Omental fat pad (tissue), 3 donors: ENCODE measurements at regions not wholly inside any gene's neighbourhood (a gene's known extent, or its start where the extent isn't known, plus 50 kb on each side); places are given as distances from the start of the nearest gene placed in this dataset.
"Not testable (repeated sequence)": the region's sequence is repeated elsewhere in the genome, so short reads cannot be mapped to it uniquely, and the experiment has no call there.

Experiments
- ATAC-seq: fragments of 150-250 bp; one replicate; pipeline ENCODE4 v1.9.1; 2016; ENCODE audit warnings: mild to moderate bottlenecking, moderate library complexity; ENCODE audit not compliant: low FRiP score
- DNase-seq: peaks from one replicate; pipeline ENCODE4 v3.0.0-alpha.2; 2019; ENCODE audit warnings: low spot score
- TF ChIP-seq, protein P1 (sequence below), 3 donors: fragments of 450-650 bp; IDR thresholded peaks; one replicate each; pipeline ENCODE4 v1.5.1; 2016 to 2017; ENCODE audit warnings: antibody characterized with exemption in 3 of 3, mild to moderate bottlenecking in 3 of 3, moderate library complexity in 2 of 3

DNA sequence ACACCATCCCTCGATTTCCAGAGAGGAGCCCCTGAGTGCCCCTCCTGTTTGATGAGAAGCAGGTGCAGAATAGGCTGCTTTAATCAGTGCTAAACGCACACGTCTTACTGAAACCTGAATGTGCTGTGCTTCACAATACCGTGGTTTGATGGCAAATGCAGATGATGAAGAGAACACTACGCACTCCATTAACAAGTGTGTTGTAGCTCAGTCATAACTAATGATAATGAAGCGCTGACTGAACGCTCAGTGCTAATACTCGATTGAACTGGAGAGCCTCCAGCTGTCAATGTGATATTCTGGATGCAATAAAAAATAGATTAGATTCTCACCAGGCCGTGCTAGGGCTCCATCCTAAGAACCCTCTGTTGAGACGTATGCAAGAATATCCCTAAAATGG lies 279.7 kb upstream of the PLPP4 start:
- ATAC-seq (no peak), DNase-seq (no peak)
- TF ChIP-seq, protein P1, sequence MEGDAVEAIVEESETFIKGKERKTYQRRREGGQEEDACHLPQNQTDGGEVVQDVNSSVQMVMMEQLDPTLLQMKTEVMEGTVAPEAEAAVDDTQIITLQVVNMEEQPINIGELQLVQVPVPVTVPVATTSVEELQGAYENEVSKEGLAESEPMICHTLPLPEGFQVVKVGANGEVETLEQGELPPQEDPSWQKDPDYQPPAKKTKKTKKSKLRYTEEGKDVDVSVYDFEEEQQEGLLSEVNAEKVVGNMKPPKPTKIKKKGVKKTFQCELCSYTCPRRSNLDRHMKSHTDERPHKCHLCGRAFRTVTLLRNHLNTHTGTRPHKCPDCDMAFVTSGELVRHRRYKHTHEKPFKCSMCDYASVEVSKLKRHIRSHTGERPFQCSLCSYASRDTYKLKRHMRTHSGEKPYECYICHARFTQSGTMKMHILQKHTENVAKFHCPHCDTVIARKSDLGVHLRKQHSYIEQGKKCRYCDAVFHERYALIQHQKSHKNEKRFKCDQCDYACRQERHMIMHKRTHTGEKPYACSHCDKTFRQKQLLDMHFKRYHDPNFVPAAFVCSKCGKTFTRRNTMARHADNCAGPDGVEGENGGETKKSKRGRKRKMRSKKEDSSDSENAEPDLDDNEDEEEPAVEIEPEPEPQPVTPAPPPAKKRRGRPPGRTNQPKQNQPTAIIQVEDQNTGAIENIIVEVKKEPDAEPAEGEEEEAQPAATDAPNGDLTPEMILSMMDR (IDR thresholded peaks at IDR 0.05) = no peak

DNA sequence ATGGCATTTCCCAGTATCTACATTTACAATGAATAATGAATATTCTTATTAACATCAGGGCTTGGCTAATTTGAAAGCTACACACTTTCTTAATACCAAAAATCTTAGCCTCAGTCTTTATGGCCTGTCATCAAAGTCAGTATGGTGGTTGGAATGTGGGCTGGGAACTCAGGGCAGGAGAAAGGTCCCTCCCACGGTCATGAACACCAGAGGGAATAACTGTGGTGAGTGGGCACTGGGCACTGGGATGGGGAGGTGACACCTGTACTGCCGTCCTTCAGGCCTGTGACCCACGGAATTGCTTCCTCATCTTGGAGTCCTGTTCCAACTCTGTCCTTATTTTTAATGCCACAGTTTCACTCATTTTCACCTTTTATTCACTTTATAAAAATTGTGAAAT lies 276.9 kb upstream of the PLPP4 start:
- DNase-seq = no peak
- TF ChIP-seq, protein P1 (IDR thresholded peaks at IDR 0.05) = no peak
- ATAC-seq = no peak

DNA sequence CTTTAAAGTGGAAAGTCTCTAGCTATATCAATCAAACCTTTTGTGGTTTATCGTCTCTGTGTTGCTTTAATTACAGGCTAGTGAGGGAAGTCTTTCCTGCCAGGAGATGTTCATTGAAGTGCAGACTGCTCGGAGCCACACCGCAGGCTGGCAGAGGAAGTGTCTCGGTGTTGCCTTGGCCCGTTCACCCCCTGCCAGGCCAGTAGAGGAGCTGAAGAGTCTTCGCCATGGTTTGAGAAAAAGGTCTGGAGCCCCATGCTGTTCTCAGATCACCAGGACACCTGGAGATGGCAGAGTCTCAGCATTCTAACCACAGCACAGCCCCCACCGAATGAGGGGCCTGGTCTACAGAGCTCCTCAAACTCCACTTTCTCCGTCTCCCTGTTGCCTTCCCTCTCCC lies 275.9 kb upstream of the PLPP4 start:
- TF ChIP-seq, protein P1 (IDR thresholded peaks at IDR 0.05) = no peak
- no peak for DNase-seq
- no peak for ATAC-seq

DNA sequence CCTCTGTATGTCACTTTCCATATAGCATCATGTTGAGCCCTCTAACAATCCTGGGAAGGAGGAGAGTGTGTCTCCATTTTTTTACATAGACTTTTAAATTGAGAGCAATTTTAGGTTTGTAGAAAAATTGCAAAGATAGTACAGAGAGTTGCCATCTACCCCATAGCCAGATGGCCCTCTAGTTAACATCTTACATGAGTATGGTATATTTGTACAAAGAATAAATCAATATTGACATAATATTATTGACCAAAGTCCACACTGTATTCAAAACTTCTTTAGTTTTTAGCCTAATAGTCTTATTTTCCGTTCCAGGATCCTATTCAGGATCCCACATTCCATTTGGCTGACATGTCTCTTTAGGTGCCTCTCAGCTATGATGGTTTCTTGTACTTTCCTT lies 274.6 kb upstream of the PLPP4 start:
- ATAC-seq (no peak), DNase-seq (no peak)
- TF ChIP-seq, protein P1 (IDR thresholded peaks at IDR 0.05) = no peak

DNA sequence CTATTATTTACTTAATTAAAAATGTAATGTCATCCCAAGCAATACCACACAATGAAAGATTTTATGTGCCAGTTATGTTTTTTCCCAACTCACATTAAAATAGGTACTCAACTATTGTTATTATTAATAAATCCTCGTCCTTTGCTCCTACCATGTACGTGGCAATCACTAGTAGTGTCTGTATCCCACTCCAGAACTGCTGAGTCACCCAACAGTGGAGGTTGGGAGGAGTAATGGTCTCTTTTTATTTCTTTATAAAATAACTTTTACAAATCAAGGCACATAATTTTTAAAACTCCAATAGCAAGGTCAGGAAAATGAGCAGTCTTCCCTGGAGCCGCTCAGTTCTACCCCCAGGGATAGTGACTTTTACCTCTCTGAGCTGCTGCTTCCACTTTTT lies 273.5 kb upstream of the PLPP4 start:
- TF ChIP-seq, protein P1 (IDR thresholded peaks at IDR 0.05) = no peak
- DNase-seq = no peak
- no peak for ATAC-seq

DNA sequence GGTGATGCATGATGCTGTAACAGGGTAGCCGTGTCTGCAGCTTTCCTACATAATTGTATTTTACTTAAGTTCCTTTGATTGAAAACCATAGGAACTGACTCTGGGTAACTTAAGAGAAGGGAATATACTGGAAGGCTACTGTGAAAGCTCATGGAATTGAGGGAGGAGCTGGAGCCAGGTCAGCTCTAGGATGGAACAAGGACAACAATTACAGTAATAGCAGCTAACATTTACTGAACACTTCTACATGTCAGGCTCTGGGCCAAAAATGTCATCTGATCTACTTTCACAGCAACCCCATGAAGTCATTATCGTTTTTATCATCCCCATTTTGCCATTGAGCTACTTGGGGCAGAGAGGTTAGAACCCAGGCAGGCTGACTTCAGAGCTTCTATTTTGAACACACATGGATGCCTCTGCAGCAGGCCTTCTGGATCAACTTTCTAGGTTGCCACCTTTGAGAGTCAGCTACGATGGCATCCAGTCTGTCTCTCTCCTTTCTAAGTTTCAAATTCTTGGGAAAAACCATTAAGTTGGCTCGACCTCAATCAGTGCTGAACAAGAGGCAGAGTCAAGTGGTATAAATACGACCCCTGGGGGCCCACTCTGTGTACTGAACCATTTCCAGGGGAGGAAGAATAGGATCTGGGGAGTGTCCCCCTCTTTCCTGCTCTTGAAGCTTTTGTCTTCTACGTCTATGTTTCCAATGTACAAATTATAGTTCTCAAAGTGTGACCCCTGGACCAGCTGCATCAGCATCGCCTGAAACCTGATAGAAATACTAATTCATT lies 272.3 kb upstream of the PLPP4 start:
- DNase-seq = no peak
- TF ChIP-seq, protein P1 (IDR thresholded peaks at IDR 0.05) = no peak
- ATAC-seq = no peak

DNA sequence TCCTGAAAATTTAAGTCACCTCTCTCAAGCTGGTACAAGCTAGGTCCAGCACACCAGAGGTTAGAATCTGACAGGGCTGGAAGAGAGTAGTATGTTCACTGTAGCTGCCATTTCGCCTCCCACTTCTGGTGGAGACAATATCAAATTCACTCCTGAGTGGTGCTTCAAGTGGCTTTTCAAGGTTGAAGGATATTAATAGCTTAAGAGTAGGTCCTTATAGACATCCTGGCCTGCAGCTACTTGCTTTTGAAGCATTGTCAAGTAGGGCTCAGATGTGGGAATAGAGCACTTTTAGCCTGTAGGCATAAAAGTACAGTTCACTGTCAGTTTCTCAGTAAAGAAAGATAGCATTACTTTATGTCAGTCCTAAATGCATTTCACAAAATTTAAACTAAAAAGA lies 270.5 kb upstream of the PLPP4 start:
- no peak for ATAC-seq
- TF ChIP-seq, protein P1 (IDR thresholded peaks at IDR 0.05) = no peak
- DNase-seq = no peak

DNA sequence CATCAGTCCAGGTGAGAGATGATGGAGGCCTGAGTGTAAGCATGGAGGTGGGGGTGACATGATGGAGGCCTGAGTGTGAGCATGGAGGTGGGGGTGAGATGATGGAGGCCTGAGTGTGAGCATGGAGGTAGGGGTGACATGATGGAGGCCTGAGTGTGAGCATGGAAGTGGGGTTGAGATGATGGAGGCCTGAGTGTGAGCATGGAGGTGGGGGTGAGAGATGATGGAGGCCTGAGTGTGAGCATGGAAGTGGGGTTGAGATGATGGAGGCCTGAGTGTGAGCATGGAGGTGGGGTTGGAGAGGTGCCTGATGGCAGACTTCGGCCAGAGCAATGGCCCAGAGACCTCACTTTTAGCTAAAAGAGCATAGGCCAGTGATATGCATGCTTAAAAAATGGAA lies 269.9 kb upstream of the PLPP4 start:
- DNase-seq, ATAC-seq: not testable (repeated sequence)
